GOT3 (cell line): ENCODE measurements at regions not wholly inside any gene's neighbourhood (a gene's known extent, or its start where the extent isn't known, plus 50 kb on each side); places are given as distances from the start of the nearest gene placed in this dataset.

ENCODE experiments used
- DNase-seq: peaks from one replicate; lab custom pipeline; 2025; ENCODE audit warnings: mixed read lengths; lab: John Stamatoyannopoulos, UW

DNA sequence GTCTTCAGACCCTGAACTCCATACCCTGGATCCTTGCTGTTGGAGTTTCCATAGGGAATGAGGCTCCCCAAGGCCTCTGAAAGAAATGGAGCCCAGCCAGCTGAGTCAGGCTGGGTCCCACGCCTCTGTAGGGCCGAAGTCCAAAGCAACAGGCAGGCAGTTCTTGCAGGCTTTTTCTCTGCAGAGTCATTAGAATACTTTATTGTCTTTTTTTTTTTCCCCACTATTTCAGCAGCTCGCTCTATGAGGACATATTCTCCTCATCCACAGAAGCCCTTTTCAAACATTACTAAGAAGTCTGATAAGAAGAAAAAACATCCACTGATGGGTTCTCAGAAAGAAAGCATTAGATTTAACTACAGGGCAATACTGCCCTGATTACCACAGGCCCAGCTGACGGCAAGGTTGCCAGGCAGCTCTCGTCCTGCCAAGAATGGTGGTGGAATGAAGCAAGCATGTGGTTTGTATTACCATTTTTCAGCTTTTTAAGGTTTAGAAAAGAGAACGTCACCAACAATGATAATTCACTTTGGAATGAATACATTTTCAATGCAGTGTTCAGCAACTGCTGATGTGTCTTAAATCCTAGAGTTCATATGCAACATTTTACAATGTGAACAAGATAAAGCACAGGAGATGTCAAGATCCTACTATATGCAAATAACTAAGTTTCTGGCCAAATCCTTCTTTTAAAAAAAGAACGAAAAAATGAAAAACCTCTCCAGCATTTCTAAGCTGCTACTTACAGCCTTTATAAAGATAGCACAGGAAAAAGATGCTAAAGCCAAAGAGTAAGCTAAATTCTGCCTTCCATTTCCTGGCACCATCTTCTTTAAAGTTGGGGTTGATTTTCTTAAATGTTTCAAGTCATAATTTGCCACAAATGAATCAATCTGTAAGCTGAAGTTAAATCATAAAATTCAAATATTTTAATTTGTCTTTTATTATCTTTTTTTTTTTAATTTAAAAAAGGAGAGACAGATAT, 223.6 kb upstream of the CITED2 start:
- DNase-seq = peak; percentile 28

DNA sequence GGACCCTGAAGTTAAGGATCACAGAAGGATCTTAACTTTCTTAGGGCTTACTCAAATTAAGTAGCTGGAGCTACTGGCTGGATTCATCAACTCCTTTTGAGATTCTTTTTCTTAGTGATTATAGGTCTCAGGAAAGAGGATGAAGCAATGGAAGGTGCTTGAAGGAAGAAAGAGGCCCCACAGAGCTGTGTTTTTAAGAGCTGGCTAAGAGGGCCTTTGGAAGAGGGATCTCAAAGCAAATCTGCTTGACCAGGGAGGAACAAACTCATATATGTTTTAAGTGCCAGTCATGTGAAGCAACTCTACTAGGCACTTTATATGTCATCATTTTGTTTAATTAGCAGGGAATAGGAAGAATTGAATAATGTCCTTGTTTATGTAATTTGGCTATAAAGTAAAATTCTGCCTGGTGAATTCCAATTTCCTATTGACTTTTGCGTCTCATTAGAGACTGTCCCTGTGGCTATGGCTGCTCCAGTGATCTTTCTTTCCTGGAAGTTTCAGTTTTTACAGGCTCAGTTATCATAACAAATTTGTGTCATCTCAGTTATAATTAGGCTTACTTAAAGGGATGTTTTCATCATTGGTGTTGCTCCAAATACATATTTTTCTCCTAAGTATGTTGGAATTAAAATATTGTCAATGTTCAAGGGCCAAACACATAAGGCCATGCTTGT, 222.8 kb upstream of the CITED2 start:
- no peak for DNase-seq

DNA sequence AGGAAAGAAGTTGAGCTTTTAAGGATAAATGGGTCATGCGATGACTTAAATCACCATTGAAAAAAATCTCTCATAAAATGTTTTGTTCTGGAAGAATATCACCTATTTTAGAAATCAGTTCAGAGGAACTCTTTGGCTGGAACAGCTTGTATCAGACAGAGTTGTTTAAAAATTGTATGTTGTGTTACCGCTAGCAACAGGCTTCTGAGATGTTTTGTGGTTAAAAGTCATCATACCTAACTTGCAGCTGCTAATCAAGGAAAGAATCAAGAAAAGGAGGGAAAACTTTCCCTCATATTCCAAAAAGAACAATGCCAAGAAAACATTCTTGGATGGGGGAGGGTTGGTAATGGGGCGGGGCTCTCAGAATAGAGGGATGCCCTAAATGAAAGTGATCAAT, 220.7 kb upstream of the CITED2 start:
- no peak for DNase-seq

DNA sequence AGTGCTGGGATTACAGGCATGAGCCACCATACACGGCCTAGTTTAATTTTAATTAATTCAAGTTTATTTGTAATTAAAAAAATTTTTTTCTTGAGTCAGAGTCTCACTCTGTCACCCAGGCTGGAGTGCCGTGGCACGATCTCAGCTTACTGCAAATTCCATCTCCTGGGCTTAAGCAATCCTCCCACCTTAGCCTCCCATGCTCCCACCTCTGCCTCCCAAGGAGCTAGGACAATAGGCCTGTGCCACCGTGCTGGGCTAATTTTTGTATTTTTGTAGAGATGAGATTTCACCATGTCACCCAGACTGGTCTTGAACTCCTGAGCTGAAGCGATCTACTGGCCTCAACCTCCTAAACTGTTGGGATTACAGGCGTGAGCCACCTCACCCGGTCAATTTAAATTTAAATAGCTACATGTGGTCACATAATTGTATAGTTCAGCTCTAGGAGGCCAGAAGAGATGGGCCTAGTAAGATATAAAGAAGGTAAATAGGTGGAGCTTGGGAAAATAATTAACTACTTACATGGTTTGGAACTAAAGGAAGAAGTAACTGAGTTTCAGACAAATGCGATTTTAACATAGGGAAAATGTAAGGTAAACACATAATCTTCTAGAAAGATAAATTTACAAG, 220.0 kb upstream of the CITED2 start:
- no peak for DNase-seq

DNA sequence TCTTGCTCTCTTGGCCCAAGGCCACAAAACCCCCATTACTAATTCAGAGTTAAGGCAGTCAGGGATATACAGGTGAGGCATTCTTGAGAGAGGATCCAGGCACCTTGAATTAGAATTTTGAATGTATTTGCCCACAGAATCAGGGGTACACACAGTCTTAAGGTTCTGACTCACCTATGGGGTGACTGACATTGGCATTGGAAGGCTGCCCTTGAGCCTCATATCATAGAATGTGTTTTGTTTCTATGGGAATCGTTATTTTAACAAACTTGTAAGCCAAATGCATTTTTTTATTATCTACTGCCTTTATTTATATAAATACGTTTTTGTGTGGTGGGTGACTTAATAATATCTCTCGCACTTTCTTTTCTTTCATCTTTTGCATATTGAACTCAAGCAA, 218.6 kb upstream of the CITED2 start:
- DNase-seq = no peak

DNA sequence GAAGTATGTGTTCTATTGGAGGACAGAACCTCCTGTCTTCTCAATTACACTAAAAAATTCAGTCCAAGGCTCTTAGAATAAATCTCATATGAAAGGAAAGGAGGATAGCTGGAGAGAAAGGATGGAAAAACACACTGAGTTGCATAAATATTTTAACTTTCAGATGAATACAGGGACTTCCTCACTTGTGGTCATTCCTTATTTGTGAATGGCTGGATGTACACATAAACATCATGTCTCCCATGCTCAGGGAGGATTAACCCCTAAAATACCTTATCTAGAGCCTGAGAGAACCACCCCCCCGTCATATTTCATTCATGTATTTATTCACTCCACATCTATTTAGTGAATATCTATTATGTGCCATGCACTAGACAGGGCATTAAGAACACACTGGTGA, 217.6 kb upstream of the CITED2 start:
- DNase-seq = no peak

DNA sequence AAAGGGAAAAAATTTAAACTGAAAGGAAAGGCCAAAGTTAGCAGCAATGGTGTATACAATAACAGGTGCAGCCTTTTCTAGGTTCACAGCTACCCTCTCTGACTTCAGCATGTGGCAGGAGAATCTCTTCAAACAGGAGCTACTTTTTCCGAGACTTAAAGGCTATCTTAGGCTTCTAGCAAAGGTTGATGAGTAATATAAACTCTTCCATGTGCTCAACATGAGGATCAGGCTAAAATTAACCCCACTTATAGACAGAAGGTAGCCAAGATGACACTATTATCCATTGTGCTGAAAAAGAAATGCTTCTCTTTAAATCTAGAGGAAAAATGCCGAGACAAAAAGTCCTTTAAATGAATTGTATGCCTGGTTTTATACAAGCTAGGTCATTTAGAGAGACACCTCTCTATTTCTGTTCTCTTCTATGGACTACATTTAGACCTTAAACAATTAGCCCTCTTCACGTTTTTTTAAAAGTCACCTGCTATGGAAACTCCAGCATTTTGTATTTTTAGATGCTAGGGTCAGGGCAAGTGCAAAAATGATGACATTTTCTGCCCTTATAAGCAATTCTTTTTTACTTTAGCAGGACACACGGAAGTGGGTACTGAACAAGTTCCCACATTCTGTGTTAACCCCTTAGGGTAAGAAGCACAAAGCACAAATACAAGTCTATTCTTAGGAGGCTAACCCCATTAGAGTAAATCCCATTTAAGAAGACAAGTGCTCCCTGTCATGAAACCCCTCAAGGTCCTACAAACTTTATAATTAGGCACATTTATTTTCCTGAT, 216.8 kb upstream of the CITED2 start:
- DNase-seq = no peak

DNA sequence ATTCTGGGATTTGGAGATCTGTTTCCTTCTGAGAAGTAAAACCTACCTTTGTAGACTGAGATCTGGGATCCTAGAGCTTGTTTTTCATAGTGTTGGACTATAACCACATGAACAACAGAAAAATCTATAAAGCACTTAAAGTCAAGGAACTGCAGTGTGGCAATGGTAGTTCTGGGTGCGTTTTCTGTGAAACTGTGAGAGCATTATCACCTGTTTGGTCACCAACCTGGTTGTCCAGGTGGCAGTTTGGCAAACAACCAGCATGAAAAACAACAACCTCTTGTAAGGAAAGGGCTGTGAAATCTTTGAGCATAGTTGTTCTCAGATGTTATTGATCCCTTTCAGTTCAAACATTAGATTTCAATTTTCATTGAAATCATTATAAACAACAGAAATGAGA, 215.8 kb upstream of the CITED2 start:
- DNase-seq = no peak

DNA sequence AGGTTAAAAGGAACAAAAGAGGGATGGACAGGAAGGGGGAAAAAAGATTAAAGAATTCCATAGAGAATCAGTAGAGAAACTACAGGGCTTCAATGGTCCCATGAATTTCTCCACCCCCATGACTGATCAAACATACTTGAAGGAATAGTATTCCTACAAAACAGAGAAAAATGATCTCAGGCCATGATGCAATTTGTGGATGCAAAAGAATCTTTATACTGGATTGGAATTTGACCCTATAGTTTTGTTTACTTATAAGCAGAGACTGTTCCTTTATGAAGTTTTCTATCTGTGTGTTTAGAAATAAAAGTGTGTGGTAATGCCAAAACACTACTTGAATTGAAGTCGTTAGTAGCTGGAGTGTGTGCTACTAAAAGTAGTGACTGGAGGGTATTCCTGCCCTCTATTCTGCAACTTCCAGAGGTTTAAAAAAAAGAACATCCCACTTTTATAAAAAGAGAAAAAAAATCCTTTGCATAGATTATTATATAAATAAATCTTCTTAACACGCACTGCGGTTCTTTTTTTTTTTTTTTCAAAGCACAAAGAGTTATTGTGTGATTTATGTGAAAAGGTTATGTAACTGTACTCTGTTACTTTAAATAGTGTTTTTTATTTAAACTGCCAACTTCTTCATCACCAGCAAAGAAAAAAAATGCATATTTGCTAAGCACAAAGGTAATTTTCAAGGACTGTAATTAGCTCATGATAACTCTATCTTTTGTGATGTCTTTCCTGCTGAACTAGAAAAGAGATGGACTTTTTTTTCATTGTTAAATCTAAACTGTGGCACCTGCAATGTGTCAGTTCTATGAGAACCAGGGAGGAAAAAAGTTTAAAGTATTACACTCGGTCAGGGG, 214.5 kb upstream of the CITED2 start:
- DNase-seq = no peak

DNA sequence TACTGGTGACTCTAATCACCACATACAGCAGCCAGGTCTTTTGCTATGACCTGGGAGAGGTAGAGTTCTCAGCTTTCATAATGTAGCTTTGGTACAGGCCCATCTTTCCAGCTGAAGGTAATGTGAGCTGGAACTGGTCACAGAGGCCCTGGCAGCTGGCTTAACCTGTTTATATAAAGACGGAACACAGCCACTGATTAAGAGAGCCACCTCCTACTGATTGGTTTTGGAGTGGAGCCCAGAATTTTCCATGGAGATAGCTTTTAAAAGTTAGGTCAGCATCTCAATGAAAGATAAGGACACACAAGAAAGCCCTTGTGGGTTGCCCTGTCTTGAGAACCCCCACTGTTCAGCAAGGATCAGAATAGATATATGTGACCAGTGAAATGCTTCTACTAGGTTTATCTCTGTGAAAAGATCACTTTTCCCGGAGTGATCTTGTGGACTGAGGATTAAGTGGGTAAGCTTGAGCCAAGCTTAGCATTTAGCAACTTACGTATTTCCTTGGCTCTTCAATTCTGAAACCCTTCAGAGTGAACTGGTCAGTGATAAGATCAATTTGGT, 213.7 kb upstream of the CITED2 start:
- no peak for DNase-seq

DNA sequence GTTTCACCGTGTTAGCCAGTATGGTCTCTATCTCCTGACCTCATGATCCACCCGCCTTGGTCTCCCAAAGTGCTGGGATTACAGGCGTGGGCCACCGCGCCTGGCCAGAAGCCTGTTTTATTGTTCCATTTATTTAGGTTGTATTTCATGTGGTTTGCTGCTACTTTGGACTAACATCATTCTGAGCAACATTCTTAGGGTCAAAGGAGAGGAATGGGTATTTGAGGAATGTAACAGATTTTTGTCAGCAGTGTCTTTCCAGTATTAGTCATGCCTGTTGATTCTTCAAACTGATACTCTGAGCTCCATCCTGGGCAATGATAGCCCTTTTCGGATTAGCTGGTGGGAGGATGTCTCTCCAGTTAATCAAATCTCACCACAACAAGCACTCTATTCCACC, 213.0 kb upstream of the CITED2 start:
- DNase-seq = no peak

DNA sequence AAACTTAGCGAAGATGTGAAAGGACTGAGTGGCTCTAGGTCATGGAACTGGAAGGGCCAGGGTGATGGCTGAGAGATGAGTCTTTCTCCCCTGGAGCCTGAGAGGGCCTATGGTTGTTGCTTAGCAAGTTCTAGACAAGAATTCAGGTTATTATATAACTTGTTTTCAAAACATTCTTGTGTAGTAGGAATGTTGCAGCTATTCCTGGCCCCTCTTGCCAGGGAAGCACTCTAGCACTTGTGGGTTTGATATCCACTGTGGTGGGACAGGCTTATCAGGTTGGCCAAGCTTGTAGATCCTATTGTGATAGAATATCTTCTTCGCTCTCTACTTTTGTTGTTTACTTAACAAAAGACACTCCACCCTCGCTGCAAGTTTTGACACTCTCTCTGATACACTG, 211.8 kb upstream of the CITED2 start:
- no peak for DNase-seq

DNA sequence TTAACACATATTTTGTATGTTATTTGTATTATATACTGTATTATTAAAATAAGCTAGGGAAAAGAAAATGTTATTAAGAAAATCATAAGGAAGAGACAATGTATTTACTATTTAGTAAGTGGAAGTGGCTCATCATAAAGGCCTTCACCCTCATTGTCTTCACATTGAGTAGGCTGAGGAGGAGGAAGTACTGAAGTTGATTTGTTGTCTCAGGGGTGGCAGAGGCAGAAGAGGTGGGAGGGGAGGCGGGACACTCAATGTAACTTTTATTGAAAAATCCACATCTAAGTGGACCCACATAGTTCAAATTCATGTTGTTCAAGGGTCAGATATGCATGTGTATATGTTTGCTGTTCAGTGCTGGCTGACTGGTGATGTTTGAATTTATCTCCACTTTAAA, 210.2 kb upstream of the CITED2 start:
- no peak for DNase-seq

DNA sequence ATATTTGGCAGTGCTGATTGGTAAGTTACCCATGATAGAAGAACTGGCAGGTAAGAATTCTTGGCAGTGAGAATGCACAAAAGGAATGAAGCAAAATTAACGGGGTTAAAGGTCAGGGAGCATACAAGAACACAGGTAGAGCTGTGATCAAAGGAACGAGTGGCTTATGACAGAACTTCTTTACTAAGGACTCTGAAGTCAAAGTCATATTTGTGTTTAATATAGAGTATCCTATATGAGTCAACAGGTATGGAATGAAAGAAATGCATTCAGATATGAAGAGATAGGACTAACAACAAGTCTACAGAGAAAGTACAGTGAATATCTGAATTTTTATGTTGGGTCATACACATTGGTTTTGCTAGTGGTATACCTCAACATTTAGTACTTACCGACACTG, 209.0 kb upstream of the CITED2 start:
- no peak for DNase-seq

DNA sequence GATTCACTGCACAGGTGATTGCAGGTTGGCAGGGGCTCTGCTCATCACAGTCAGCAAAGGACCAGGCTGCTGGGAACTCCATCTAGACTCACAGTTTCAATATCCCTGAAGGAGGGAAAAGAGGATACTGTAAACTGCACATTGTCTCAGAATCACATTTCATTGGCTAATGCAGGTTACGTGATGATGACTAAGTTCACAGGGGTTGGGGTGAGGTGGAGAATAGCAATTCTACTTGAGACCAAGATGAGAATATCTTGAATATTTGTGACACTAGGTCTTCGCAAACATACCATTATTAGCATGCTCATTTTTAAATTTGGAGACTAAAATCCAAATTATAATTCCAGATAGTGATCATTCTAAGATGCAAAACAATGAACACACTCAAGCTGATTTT, 208.5 kb upstream of the CITED2 start:
- DNase-seq = no peak

DNA sequence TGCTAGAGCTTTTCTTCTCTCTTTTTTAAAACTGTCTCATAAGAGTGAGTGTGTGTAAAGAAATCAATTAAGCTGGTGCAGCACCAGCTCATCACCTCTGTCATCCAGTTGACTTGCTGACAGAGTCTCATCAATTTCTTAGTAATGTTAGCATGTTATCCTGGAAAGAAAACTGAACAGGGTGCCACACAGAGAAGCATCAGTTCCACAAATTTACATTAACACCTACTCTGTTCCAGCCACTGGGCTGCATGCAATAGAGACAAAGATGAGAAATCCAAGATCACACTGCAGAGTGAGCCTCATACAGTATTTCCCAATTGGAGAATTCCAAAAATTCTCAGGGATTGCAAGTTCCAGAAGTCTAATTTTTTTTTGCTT, 207.0 kb upstream of the CITED2 start:
- DNase-seq = no peak

DNA sequence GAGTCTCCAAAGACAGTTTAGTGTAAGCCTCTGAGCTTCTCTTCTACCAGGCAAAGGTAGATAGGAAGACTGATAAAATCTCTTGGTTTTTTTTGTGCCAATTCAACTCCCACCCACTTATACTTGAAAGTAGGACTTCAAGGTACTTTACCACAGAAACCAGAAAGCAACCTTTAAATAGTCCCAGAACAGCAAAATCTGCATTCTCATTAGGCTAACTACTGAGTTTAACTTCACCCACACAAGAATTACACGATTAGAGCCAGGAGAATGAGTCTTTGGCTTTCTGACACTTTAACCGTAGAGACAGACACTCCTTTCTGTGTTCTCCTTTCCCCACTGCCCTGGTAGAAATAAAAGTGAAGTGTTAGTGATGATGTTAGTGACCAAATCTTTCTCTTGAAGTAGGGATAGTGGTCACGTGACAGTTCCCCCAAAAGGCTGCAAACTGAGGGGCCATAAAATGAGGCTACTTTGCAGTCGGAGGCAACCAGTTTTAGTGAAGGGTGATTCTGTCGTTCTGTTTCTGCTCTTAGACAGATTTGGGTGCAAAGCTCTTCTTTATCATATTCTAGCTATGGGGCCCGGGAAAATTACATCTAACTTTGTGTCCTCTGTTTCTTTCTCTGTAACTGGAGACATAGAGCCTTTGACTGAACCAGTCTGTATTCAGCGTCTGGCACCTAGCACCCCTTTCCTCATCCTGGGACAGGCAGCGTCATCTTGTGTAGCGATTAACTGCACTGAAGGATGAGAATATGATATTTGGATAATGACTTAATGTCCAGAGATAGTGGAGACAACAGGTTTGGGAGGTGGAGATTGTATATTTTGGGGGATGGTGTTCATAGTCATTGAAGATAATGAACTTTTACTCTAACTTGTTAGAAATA, 206.4 kb upstream of the CITED2 start:
- DNase-seq = no peak

DNA sequence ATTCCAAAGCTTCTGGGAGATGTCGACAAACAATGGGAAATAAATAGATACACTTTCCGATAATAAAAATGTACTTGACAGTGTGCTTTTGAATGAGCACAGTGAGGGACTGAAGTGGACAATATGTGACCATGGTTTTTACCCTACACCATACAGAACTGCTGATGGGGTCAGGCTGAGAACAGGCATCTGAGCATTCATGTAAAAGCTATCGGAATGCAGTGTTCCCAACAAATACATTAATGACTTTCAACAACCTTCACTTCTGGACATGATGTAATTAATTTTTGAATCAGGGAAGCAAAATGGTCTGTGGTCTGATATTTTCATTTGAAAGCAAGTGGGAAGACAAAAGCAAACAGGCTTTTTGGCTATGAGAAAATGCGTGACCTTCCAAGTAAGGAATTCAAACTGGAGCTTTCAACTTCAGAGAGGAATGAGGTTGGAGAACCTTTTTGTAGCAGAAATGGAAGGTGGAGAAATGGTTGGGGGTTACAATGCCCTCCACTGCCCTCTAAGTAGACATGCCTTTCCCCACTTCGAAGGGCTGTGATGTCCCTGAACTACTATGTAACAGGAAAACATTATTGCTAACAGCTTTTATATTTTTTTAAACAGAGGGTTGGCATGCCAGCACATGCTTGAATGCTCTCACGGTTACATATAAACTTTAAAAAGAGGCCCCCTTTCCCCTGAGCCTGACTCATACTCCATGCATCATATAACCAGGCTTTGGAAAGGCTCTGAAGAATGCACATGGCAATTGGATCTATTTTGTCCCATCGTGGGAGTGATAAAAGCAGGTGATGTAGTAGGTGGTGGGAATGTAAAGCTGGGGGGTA, 203.5 kb upstream of the CITED2 start:
- DNase-seq = peak; percentile 20
